ENCODE measurements at regions not wholly inside any gene's neighbourhood (a gene's known extent, or its start where the extent isn't known, plus 50 kb on each side); places are given as distances from the start of the nearest gene placed in this dataset.

DNA sequence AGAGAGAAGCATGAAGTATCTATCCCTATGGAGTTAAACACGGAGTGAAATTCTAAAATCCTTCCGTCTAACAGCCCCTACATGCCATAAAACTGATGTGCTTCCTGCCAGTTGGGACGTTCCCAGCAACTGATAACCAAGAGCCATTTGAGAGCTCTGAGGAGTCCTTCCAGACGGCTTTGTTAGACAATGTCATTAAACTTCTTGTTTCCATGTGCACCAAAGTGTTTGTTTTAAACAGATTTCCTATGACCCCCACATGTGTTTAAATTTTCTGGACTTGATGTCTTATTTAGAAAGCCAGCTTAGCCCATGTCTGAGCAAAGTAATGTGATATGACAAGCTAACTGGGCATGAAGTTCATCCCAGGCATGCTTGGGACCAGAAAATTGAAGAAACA is 57.2 kb upstream of the LPAR1 start:
- TF ChIP-seq, protein P1, sequence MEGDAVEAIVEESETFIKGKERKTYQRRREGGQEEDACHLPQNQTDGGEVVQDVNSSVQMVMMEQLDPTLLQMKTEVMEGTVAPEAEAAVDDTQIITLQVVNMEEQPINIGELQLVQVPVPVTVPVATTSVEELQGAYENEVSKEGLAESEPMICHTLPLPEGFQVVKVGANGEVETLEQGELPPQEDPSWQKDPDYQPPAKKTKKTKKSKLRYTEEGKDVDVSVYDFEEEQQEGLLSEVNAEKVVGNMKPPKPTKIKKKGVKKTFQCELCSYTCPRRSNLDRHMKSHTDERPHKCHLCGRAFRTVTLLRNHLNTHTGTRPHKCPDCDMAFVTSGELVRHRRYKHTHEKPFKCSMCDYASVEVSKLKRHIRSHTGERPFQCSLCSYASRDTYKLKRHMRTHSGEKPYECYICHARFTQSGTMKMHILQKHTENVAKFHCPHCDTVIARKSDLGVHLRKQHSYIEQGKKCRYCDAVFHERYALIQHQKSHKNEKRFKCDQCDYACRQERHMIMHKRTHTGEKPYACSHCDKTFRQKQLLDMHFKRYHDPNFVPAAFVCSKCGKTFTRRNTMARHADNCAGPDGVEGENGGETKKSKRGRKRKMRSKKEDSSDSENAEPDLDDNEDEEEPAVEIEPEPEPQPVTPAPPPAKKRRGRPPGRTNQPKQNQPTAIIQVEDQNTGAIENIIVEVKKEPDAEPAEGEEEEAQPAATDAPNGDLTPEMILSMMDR (IDR thresholded peaks at IDR 0.05): no peak
- TF ChIP-seq POLR2A (IDR thresholded peaks at IDR 0.05): no peak

All from uterus (tissue), 2 donors.